GM19043 (cell line): ENCODE measurements at regions not wholly inside any gene's neighbourhood (a gene's known extent, or its start where the extent isn't known, plus 50 kb on each side); places are given as distances from the start of the nearest gene placed in this dataset.

ENCODE experiments used
- ATAC-seq: cut with Tn5 transposase; IDR thresholded peaks from one replicate; pipeline ENCODE4 v1.9.1; 2021; ENCODE audit warnings: low read depth; ENCODE audit not compliant: unreplicated experiment

DNA sequence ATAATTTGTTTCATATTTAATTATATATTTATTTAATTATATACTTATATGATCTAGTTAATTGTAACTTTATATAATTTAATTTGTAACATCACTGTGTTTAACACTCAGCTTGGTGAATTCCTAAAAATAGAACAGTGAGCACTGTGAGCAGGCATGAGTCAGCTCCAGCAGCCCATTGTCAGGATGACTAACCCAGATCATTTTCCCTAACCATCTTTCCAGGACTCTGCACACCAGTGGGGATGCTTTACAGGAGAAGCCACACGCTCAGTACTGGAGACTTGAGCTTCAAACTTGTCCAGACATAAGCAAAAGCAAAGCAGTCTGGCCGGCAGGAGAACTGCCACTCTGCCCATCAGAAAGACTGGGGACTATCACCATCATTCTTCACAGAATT is 446.2 kb upstream of the TRPC7 start:
- no peak for ATAC-seq

DNA sequence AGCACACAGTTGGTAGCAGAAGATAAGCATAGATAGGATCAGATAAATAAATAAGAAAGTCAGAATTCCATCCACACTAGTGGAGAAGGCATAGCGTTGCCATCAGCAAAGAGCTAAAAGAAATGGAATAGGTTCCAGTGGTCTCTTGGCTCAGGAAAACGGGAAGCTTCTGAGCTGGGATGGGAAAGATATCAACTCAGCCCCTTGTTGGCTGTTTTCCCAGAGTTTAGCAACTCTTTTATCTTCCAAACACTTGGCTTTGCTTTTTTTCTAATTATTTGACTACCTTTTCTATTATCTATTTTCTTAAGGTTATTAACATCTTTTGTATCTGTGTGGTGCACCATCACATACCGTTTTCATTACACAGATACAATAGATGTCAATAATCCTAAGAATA is 445.7 kb upstream of the TRPC7 start:
- no peak for ATAC-seq

DNA sequence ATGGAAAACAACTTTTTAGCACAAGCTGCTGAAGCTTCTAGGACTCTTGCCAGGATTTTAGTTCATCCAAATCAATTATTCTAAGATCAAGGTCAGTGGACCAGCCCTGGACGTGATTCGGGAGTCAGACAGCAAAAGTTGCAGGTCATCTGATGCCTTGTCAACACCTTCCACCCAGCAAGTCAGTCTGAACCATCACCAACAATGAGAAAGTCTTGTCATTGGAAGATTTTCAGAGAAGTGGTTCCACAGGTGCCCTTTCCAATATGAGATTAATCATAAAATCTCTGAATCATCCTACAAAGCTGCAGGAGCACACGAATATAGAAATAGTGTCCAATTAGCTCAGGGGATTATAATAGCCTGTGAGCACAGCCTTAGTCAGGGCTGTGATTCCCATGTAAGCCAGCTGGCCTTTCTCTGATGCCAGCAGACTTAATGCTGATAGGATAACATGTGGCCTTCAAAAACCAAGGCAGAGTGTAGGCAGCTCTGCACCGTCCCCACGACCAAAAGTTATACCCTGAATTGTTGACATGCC is 445.0 kb upstream of the TRPC7 start:
- no peak for ATAC-seq

DNA sequence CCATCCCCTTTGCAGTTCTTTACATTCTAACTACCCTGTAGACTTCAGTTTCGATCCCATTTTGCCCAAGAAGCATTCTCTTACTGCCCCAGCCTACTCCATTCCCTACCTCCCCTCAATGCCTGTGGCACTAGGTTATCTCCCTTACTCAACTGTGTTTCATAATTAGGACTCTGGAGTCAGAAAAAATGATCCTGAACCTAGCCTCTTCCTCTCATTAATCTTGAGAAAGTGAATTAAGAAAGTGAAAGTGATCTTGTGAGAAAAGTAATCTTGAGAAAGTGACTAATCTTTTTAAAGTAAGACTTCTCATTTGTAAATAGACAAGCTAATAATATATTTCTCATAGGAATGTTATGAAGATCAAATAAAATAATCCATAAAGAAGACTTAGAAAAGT is 444.0 kb upstream of the TRPC7 start:
- no peak for ATAC-seq

DNA sequence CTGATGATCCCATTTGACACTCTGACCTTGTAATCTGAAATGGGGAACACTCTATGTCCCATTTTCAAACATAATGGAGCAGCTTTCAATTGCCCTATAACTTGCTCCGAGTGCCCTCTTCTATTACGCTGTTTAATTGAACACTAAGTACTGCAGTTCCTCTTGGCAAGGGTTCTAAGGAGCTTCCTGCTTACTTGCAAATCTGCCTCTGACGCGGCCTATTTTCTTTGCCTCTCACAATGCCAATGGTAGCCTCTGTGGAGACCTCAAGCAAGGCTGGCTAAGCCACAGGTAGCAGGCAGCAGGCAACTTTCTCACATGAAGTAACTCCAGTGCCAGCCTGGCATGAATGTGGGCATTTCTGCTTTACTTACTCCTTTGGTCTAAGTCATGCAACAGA is 443.4 kb upstream of the TRPC7 start:
- ATAC-seq, result no peak

DNA sequence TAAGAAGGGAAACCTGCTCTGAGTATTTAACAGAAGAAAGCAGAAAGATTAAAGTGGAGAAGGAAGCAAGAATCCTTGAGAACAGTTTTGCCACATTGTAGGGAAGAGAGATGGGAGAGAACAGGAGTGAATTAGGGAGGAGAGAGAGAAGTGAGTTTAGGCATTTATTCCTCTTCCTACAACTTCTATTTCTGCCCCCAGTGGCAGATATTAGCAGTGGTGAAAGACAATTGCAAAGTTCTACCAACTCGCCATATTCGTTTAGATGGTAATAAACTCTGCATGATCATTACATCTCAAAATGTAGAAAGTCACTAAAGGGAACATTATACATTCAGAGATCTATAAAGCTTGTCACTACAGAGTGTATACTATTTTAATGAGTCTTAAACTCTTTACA is 440.1 kb upstream of the TRPC7 start:
- no peak for ATAC-seq

DNA sequence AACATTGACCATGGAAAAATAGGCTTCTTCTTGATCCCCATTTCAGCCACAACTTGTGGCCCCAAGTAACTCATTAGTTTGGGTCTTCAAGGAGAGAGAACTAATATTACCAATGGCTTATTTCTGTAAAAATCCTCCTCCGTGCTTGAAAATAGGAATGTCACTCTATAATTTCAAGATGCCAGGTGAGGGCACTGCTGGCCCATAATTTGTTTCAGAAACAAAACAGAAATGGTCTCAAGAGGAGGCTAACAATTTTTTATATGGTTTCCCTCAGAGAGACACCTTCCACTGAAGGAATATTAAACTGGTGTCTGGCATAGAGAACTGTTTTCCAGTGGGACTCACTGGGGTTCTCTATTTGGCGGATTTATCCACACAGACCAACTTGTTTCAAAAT is 437.0 kb upstream of the TRPC7 start:
- ATAC-seq, result no peak

DNA sequence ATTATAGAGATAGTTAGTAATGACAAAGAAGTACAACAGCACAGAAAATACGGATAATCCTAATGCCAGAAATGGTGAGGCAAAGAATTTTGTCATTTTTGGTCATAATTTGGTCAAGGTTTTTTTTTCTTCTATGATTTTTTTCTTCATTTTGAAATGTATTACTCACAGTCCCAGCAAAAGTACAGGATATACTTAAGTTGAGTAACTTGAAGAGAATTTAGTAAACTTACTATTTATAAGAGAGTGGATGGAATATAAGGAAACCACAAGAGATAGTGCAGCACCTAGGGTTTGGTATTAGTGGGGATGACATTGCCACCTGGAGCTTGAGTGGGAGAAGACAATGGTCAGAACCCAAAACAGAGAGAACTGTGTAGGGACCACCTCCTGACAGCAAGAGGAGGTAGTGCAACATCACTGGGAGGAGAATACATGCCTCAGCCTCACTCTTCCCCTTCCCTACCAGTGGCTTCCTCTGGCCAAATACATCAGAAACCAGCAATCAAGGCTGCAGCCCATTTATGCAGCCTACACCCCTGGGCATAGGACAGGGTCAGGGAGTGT is 434.5 kb upstream of the TRPC7 start:
- ATAC-seq, result no peak

DNA sequence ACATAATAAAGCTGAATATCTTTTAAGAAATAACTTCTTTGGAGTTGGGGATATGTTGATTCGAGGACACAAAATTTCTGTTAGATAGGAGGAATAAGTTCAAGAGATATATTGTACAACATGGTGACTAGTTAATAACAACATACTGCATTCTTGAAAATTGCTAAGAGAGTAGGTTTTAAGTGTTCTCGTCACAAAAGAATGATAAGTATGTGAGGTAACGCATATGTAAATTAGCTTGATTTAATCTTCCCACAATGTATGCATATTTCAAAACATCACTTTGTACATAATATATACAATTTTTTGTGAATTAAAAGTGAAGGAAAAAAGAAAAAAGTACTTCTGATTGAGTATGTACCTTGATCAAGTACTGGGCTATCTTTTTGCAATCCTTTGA is 428.0 kb upstream of the TRPC7 start:
- ATAC-seq, result no peak

DNA sequence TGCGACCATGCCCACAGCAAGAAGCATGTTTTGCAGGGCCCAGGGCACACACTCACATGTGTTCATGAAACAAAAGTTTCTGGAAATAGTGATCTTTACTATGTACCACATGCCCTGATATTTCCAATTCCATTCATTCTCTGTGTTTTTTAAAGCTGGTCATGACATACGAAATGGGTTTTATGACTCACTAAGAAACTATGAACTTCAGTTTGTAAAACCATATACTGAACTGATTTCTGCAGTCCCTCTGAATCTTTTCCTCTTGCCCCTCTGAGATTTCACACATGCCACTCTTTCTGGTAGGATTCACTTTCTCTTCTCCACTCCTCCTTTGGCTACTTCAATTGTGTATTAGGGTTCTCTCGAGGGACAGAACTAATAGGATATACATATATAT is 416.1 kb upstream of the TRPC7 start:
- no peak for ATAC-seq

DNA sequence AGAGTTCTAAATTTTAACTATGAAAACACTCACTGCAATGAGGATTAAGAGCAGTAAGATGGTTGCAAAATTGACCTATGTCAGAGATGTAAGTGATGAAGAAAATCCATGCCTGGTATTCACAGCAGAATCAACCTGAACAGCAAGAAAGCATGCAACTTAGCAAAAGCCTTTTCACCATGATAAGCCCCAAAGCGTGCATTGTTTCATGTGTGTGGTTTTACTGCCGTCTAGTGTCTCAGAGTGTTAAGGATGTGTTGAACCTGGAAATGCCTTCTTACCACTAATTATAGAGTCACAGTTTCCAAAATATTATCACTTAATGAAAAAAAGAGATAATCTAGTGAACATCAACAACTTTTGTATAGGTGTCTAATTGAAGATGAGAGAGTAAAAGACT is 415.2 kb upstream of the TRPC7 start:
- no peak for ATAC-seq

DNA sequence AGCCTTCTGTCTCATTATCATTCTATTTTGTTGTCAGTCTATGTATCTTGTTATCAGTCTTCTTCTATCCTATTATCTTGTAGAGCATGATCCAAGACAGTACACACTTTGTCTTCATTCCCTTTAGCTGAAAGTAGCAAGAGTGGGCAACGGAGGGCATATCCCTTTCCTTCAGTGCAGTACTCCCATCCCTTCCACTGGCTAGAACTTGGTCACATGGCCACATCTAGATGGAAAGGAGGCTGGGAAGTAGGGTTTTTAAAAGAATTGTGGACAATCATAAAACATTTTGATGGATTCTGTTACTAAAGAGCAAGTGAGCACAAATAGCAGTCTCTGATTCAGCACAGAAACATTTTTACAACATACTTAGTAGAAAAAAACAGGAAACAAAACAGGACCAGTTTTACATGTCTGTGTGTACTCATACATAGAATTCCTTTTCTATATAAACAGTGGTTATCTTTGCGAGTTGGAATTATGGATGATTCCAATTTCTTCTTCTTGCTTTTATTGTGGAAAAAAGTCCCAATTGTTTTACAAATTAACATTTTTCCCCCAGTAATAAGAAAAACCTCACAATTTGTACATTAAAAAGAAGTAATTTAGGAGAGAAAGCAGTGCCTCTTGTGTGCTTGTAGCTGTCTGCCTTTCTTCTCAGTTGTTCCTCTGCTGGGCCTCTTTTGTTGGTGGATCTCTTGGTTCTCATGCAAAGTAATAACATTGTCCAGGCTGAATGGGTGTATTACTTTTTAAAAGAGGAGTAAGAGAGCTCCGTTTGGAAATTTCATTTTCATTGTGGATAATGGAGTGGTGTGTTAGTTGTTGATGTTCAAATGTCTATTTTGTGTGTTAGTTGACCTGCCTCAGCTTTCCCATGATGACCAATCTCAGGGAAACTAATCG is 410.9 kb upstream of the TRPC7 start:
- no peak for ATAC-seq

DNA sequence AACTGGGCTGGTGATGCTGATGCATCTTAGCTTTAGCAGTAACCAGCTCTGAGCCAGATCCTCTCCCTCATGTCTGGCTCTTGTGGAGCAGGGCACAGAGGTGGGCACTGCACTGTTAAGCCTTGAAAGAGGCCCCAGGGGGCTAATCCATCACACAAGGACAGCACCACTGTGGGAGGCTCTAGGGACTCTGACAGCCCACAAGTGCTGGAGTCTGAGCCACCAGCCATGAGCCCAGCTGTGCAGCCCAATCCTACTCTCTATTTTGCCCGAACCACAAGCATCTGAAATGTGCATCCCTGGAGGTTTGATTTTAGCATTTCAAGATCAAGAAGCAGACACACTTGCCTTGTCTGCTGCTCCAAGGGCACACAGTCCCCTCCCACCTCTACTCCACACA is 407.1 kb upstream of the TRPC7 start:
- no peak for ATAC-seq

DNA sequence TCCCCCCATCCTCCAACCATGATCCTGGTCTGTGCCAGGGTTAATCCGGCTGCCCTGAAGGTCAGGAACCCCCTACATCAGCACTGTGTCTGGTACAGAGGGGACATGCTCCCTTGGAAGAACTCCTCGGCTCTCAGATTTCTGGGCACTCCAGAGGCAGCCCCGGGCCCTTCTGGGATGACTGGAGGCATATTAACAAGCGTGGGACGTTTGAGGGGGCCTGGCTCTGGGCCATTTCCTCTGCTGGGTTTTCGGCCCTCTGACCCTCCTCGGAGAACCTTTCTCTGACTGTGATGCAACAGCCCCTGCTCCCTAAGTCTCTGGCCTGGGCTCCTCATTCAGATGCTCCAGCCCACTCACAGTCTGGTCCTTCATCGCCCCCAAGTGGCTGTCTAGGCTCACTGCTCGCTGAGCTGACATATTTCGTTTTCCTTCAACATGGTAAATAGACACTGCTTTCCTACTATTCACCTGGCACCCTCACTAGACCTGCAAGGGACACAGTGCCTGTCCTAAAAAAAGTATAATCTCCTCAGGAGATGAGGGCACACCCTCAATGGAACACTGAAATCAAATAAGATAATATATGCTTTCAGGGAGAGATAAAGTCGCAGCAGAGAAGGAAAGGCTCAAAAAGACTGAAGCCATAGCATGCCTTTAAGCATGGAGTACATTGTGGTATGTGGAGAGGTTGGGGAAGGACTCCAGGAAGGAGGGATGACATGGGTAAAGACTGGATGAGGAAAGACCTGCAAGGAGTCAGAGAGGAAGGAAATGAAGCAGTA is 404.7 kb upstream of the TRPC7 start:
- peak; percentile 82 for ATAC-seq

DNA sequence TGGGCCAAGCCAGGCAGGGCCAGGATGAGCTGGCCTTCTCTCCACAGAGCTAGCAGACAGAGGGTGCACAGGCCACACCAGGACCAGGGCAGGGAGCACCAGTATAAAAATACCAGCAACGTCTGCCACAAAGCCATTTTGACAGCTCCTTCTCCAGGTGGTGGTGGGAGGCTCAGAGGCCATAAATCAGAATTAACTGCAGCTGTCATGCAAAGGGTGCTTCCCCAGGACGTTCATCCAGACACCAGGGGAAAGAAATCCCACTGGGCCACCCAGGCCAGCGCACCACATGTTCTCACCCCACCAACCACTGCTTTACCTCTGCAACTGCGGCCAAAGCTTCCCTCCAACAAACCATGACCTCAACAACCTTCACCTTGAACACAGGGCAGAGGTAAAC is 403.7 kb upstream of the TRPC7 start:
- no peak for ATAC-seq

DNA sequence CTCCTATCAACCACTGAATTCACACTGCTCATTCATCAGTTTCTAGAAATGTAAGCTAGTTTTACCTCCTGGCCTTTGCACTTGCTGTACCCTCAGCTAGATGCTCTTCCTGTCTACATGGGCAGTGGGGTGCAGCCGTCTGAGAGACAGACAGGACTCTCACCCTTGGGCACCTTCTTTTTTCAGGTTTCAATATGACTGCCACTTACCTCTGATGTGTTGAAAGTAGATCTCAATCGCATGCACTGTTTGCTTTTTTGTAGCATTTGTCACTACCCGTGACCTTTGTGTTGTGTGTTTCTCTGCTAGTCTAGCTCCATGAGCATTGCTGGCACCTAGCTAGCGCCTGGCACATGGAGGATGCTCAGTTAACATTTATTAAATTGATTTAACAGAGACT is 403.1 kb upstream of the TRPC7 start:
- no peak for ATAC-seq

DNA sequence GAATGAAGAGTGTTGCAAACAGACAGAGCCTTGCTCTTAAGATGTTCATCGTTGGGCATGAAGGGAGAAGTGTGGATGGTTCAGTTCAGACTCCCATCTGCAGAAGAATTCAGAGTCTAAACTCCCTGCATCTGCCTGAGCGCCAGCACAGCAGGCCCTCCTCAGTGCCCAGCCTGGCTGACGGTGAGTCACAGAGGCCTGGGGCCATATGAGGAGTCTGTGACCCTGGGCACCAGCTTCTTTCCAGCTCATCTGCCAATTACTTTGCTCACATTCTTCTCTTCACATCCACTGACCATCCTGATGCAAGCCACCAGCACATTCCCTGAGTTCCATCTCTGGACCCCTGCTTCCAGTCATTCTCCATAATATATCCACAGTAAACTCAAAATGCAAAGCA is 401.1 kb upstream of the TRPC7 start:
- no peak for ATAC-seq

DNA sequence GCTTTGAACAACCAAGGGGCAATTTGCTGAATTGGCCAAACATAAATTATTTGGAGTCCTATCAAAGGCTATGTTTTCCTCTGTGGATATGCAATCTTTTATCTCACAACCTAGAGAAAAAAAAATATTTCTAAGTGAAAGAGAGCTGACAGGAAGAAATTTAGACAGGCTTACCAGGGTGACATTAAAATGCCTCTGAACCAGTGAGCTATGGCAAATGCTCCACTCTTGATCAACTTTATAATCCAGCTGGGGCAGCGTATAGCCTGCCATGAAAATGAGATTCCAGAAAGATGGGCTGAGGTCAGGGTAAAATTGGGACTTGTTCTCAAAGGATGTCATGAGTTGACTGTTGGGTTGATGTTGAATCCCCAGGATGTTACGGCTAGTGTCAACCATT is 399.3 kb upstream of the TRPC7 start:
- no peak for ATAC-seq

DNA sequence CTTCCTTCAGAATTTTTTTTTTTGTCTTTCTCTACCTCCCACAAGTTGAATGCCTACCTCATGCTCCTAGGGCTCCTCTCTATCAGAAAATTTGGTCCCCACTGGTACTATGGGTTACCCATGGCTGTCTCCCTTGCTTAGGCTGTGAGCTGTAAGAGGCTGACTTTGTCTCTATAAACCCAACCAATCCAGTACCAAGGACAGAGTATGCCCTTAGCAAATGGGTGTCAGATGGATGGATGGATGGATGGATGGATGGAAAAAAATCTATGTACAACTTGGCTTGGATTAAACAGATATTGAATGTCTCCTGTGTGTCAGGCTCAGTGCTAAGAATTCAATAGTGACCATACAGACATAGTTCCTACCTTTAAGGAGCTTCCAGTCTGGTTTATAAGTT is 398.2 kb upstream of the TRPC7 start:
- ATAC-seq, result no peak

DNA sequence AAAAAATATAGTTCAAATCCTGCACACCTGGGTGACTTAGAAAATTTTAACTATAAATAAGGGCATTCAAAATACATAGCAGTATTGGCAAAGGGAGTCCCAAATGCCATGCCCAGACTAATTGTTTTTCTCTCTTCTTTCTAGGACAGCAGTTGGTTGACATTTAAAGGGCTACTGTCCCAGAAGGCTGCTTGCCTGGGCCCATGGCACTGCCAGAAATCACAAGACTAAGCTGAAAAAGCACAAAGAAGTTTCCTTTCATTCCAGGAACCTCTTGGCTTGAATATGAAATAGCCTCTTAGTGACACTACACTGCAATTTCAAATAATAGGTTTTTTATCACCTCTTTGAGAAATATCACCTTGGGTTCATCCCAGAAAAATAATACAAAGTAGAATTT is 388.9 kb upstream of the TRPC7 start:
- ATAC-seq, result no peak

DNA sequence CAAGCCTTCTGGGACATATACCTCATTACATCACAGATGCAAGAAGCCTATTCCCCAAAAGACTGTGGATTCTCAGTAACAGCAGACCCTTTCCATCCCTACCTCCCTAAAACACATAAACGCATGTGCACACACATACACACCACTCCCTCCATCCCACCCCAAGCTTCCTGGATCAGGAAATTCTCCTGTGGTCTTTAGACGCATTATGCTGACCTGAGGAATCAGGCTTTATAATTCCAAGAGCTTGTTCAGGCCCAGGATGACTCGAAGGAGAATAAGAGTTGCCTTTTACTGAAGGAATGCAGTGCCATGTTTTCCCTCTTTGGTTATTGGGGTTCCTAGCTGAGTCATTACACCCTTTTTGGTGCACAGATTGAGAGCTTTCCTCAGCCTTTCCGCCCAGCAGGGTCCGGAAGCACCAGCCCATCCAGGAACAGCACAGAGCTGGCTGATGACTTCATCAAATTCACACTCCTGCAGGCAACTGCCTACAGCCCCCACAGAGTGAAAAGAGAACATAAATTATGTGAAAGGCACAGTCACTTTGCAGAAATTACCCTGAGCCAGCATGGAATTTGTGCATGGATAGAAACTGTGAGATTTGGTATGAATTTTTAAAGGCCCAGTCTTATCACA is 385.0 kb upstream of the TRPC7 start:
- no peak for ATAC-seq
